H1 (cell line): ENCODE measurements at regions not wholly inside any gene's neighbourhood (a gene's known extent, or its start where the extent isn't known, plus 50 kb on each side); places are given as distances from the start of the nearest gene placed in this dataset.

Experiments
- CTCF ChIA-PET: fragments of 300-600 bp; sonication (Branson Sonifier 250); formaldehyde crosslinking; loops from one replicate; lab custom pipeline; 2021; ENCODE audit not compliant: partially characterized antibody; lab: Charles Lee
- POLR2A ChIA-PET: fragments of 300-600 bp; sonication (Branson Sonifier 250); formaldehyde crosslinking; loops from one replicate; lab custom pipeline; 2021; ENCODE audit warnings: inconsistent platforms; ENCODE audit not compliant: partially characterized antibody; lab: Charles Lee
- DNase-seq, 2 experiments: peaks; one replicate each; pipeline versions ENCODE4 v3.0.0 to v3.0.0-alpha.2; 2010 to 2022; ENCODE audit warnings: low spot score in 2 of 2, low read depth in 1 of 2, mixed read lengths in 1 of 2
- FAIRE-seq: peaks from 2 replicates; lab custom pipeline; 2011; peaks lifted over from hg19 to GRCh38; lab: Jason Lieb, UNC
- H2AFZ ChIP-seq: 2 replicates; pipeline ENCODE4 v1.8.1; 2012; ENCODE audit warnings: low read length, inconsistent platforms
- H2AK5ac ChIP-seq: 2 replicates; pipeline ENCODE4 v1.6.1; 2013; ENCODE audit warnings: low read depth, low read length
- H2BK120ac ChIP-seq: replicated peaks from 2 replicates; pipeline ENCODE3; 2013; ENCODE audit warnings: low read depth, low read length, inconsistent platforms
- H2BK12ac ChIP-seq: 2 replicates; pipeline ENCODE4 v1.6.1; 2013; ENCODE audit warnings: low read depth, low read length
- H2BK15ac ChIP-seq: 2 replicates; pipeline ENCODE4 v1.6.1; 2013; ENCODE audit warnings: low read length
- H2BK20ac ChIP-seq: 2 replicates; pipeline ENCODE4 v1.6.1; 2013; ENCODE audit warnings: low read length
- H2BK5ac ChIP-seq: 2 replicates; pipeline ENCODE4 v1.6.1; 2013; ENCODE audit warnings: low read depth, low read length
- H3K14ac ChIP-seq: 2 replicates; pipeline ENCODE4 v1.6.1; 2013; ENCODE audit warnings: inconsistent platforms; ENCODE audit not compliant: insufficient read length
- H3K18ac ChIP-seq: 2 replicates; pipeline ENCODE4 v1.6.1; 2013; ENCODE audit warnings: low read length; ENCODE audit errors: extremely low read depth
- H3K23ac ChIP-seq: 2 replicates; pipeline ENCODE4 v1.6.1; 2013; ENCODE audit warnings: inconsistent platforms; ENCODE audit not compliant: insufficient read length
- H3K23me2 ChIP-seq: 2 replicates; pipeline ENCODE4 v1.6.1; 2013; ENCODE audit warnings: low read depth, low read length
- H3K27ac ChIP-seq: 2 replicates; pipeline ENCODE4 v1.6.1; 2011; ENCODE audit warnings: low read depth, low read length, inconsistent platforms
- H3K27me3 ChIP-seq, 4 experiments: replicated peaks in 1 of 4; 1 replicate in 1 of 4; 2 replicates in 3 of 4; pipeline versions ENCODE4 v1.6.1 to v1.8.1; 2011 to 2013; ENCODE audit warnings: low read length in 3 of 4, mild to moderate bottlenecking in 3 of 4, inconsistent platforms in 2 of 4, mixed read lengths in 2 of 4, moderate library complexity in 1 of 4; ENCODE audit not compliant: control insufficient read depth in 3 of 4, insufficient read depth in 3 of 4; ENCODE audit errors: extremely low read depth in 1 of 4
- H3K36me3 ChIP-seq, 4 experiments: 2 replicates each; pipeline versions ENCODE4 v1.6.1 to v1.8.1; 2011 to 2013; ENCODE audit warnings: mild to moderate bottlenecking in 4 of 4, low read length in 3 of 4, moderate library complexity in 2 of 4, control low read depth in 1 of 4, inconsistent platforms in 1 of 4; ENCODE audit not compliant: insufficient read depth in 4 of 4, control insufficient read depth in 2 of 4
- H3K4ac ChIP-seq: replicated peaks from 2 replicates; pipeline ENCODE3; 2013; ENCODE audit warnings: low read length, low read depth, mixed read lengths, inconsistent platforms; ENCODE audit not compliant: insufficient read length
- H3K4me1 ChIP-seq, 4 experiments: replicated peaks in 1 of 4; 1 replicate in 1 of 4; 2 replicates in 3 of 4; pipeline versions ENCODE4 v1.6.1 to v1.8.1; 2011 to 2013; ENCODE audit warnings: low read length in 3 of 4, inconsistent platforms in 2 of 4, mixed read lengths in 1 of 4; ENCODE audit not compliant: insufficient read depth in 4 of 4, control insufficient read depth in 3 of 4
- H3K4me2 ChIP-seq, 2 experiments: 2 replicates each; pipeline versions ENCODE4 v1.6.1 to v1.8.1; 2011 to 2013; ENCODE audit warnings: low read depth in 2 of 2, low read length in 2 of 2, control low read depth in 1 of 2, inconsistent platforms in 1 of 2, mild to moderate bottlenecking in 1 of 2; ENCODE audit not compliant: insufficient read depth in 1 of 2
- H3K4me3 ChIP-seq, 4 experiments: fragments of 200-600, 300-600 bp in 1 of 4; sonication (generic), shearing (Covaris generic), sonication (Bioruptor Twin) in 1 of 4; 2 replicates each; pipeline versions ENCODE4 v1.5.1 to v1.8.1; 2011 to 2016; ENCODE audit warnings: low read length in 4 of 4, low read depth in 3 of 4, control low read depth in 2 of 4, inconsistent platforms in 2 of 4, mild to moderate bottlenecking in 2 of 4, mixed read lengths in 1 of 4, moderate library complexity in 1 of 4; ENCODE audit not compliant: insufficient read depth in 2 of 4; ENCODE audit errors: extremely low read depth in 1 of 4
- H3K56ac ChIP-seq: replicated peaks from 2 replicates; pipeline ENCODE3; 2013; ENCODE audit warnings: low read depth, mild to moderate bottlenecking, mixed read lengths, low read length, inconsistent platforms; ENCODE audit not compliant: insufficient read length
- H3K79me1 ChIP-seq: 2 replicates; pipeline ENCODE4 v1.6.1; 2013; ENCODE audit warnings: low read depth, low read length, control low read depth
- H3K79me2 ChIP-seq, 2 experiments: 2 replicates each; pipeline versions ENCODE4 v1.6.1 to v1.8.1; 2012 to 2013; ENCODE audit warnings: low read length in 2 of 2, mild to moderate bottlenecking in 2 of 2, inconsistent platforms in 1 of 2; ENCODE audit not compliant: insufficient read depth in 2 of 2, control insufficient read depth in 1 of 2
- H3K9ac ChIP-seq, 4 experiments: replicated peaks in 1 of 4; 1 replicate in 1 of 4; 2 replicates in 3 of 4; pipeline versions ENCODE4 v1.6.1 to v1.8.1; 2011 to 2013; ENCODE audit warnings: low read depth in 3 of 4, low read length in 3 of 4, control low read depth in 2 of 4, mild to moderate bottlenecking in 2 of 4, moderate library complexity in 2 of 4, inconsistent platforms in 1 of 4; ENCODE audit errors: extremely low read depth in 1 of 4
- H3K9me3 ChIP-seq, 2 experiments: 2 replicates each; pipeline versions ENCODE4 v1.6.1 to v1.8.1; 2012 to 2013; ENCODE audit warnings: mild to moderate bottlenecking in 2 of 2, moderate library complexity in 2 of 2, control low read depth in 1 of 2, inconsistent platforms in 1 of 2, low read depth in 1 of 2, low read length in 1 of 2, mixed read lengths in 1 of 2; ENCODE audit not compliant: insufficient read depth in 2 of 2
- H4K20me1 ChIP-seq, 2 experiments: replicated peaks in 1 of 2; 2 replicates each; pipeline versions ENCODE3 to v1.8.1; 2011 to 2013; ENCODE audit warnings: inconsistent platforms in 2 of 2, low read length in 2 of 2, mild to moderate bottlenecking in 1 of 2; ENCODE audit not compliant: insufficient read depth in 2 of 2, control insufficient read depth in 1 of 2
- H4K5ac ChIP-seq: 2 replicates; pipeline ENCODE4 v1.6.1; 2013; ENCODE audit warnings: low read length, low read depth, mixed read lengths, inconsistent platforms; ENCODE audit not compliant: insufficient read length
- H4K8ac ChIP-seq: 2 replicates; pipeline ENCODE4 v1.8.0; 2013; ENCODE audit warnings: mild to moderate bottlenecking, moderate library complexity, low read length, inconsistent platforms; ENCODE audit not compliant: insufficient read depth; ENCODE audit errors: extremely low read depth
- H4K91ac ChIP-seq: replicated peaks from 2 replicates; pipeline ENCODE3; 2013; ENCODE audit warnings: low read length, mixed read lengths, inconsistent platforms; ENCODE audit not compliant: insufficient read length
- BACH1 ChIP-seq: IDR thresholded peaks from 2 replicates; pipeline ENCODE4 v1.6.1; 2012; ENCODE audit warnings: low read length, improper control_type of control experiment
- CBX8 ChIP-seq: fragments of 300-800, 300-1000 bp; sonication (generic); IDR thresholded peaks from 2 replicates; pipeline ENCODE4 v1.7.1; 2016; ENCODE audit warnings: low read depth, low read length, borderline replicate concordance
- CHD2 ChIP-seq: IDR thresholded peaks from 2 replicates; pipeline ENCODE4 v1.6.1; 2012; ENCODE audit warnings: low read length, improper control_type of control experiment
- FOSL1 ChIP-seq: IDR thresholded peaks from 2 replicates; pipeline ENCODE4 v1.6.1; 2011; ENCODE audit warnings: mild to moderate bottlenecking, low read depth, low read length, moderate library complexity; ENCODE audit not compliant: insufficient read depth
- GTF2F1 ChIP-seq: IDR thresholded peaks from 2 replicates; pipeline ENCODE4 v1.6.1; 2012; ENCODE audit warnings: low read depth, low read length, improper control_type of control experiment, borderline replicate concordance
- JUN ChIP-seq: IDR thresholded peaks from 2 replicates; pipeline ENCODE4 v1.6.1; 2011; ENCODE audit warnings: low read depth, mild to moderate bottlenecking, improper control_type of control experiment, low read length
- KDM5A ChIP-seq: fragments of 200-600 bp; IDR thresholded peaks from 2 replicates; pipeline ENCODE4 v1.7.1; 2012; ENCODE audit warnings: mild to moderate bottlenecking, low read length, inconsistent platforms, mixed read lengths
- POLR2A ChIP-seq, 2 experiments: IDR thresholded peaks; 1 replicate in 1 of 2; 2 replicates in 1 of 2; pipeline ENCODE4 v1.6.1; 2011; ENCODE audit warnings: low read depth in 2 of 2, low read length in 2 of 2, mild to moderate bottlenecking in 2 of 2; ENCODE audit errors: control extremely low read depth in 1 of 2
- POLR2AphosphoS5 ChIP-seq: IDR thresholded peaks from 2 replicates; pipeline ENCODE4 v1.6.1; 2011; ENCODE audit warnings: low read depth, low read length
- RAD21 ChIP-seq, 2 experiments: IDR thresholded peaks in 1 of 2; conservative IDR thresholded peaks in 1 of 2; 2 replicates each; pipeline ENCODE4 v1.6.1; 2011; ENCODE audit warnings: low read depth in 2 of 2, low read length in 2 of 2, improper control_type of control experiment in 1 of 2, inconsistent platforms in 1 of 2, mild to moderate bottlenecking in 1 of 2, moderate library complexity in 1 of 2
- SIRT6 ChIP-seq: IDR thresholded peaks from one replicate; pipeline ENCODE4 v1.7.1; 2012; ENCODE audit warnings: low read length, inconsistent platforms
- SUZ12 ChIP-seq: fragments of 200-600 bp; sonication (generic); IDR thresholded peaks from 2 replicates; pipeline ENCODE4 v1.6.1; 2012; ENCODE audit warnings: mild to moderate bottlenecking, inconsistent platforms, low read length, moderate library complexity, mixed read lengths
- WGBS, 2 experiments: shearing (Covaris generic) in 1 of 2; methylation state at CpG; one replicate each; pipeline versions ENCODE4 v1.1.6 to v1.1.7; 2013 to 2015; ENCODE audit warnings: low lambda C conversion rate in 2 of 2, mixed read lengths in 2 of 2, inconsistent platforms in 1 of 2, low coverage in 1 of 2, missing lambda C conversion rate in 1 of 2; ENCODE audit not compliant: insufficient replicate concordance in 2 of 2, insufficient coverage in 1 of 2, insufficient read length in 1 of 2; ENCODE audit errors: extremely low coverage in 1 of 2, missing lambda C conversion rate in 1 of 2; 5-methylcytosine and 5-hydroxymethylcytosine counted together
- TF ChIP-seq, protein P1 (sequence below): IDR thresholded peaks from 2 replicates; pipeline ENCODE4 v1.6.1; 2011; ENCODE audit warnings: low read length, improper control_type of control experiment
- TF ChIP-seq, protein P2 (sequence below): IDR thresholded peaks from 2 replicates; pipeline ENCODE4 v1.6.1; 2011; ENCODE audit warnings: low read depth, mild to moderate bottlenecking, low read length; ENCODE audit not compliant: insufficient read depth

DNA sequence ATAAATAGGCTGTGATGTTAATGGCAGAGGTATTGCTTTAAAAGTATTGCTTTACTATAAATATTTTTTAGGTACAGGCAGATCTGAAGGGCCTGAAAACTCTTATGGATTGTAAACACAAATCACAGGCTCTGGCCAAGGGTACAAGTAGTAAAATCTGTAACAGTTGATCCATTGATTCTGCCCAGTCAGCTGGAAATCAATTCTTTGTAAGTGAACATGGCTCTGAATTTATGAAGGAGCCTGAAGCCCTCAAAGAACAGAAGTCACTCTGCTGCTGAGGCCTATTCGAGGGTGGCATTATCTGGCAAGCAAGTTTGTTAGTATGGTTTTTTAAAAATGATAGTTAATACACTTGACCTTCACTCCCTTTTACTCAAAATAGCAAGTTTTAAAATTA, 834.0 kb upstream of the TMPRSS15 start:
- Histone ChIP-seq H4K5ac (no peak overlapping the region), H2BK120ac (no peak overlapping the region), H2BK5ac (no peak overlapping the region), H3K56ac (no peak overlapping the region), H3K23me2 (no peaks in the 10 kb centered on the region), H2BK15ac (no peak overlapping the region), H4K20me1 (no peaks in the 10 kb centered on the region), H3K27ac (no peak overlapping the region), H3K18ac (no peak overlapping the region), H3K4me1 (no peaks in the 10 kb centered on the region), H3K79me1 (no peaks in the 10 kb centered on the region), H4K8ac (no peak overlapping the region), H2BK20ac (no peak overlapping the region), H3K9ac (no peak overlapping the region), H3K23ac (no peak overlapping the region), H3K27me3 (no peaks in the 10 kb centered on the region), H2AFZ (no peak overlapping the region), H3K79me2 (no peaks in the 10 kb centered on the region), H3K4me2 (no peak overlapping the region), H4K91ac (no peak overlapping the region), H2BK12ac (no peak overlapping the region), H2AK5ac (no peak overlapping the region), H3K14ac (no peak overlapping the region), H3K36me3 (no peaks in the 10 kb centered on the region), H3K4me3 (no peak overlapping the region), H3K9me3 (no peaks in the 10 kb centered on the region), H3K4ac (no peak overlapping the region)
- no peak for FAIRE-seq
- CTCF ChIA-PET: no interaction called here
- 86% methylated on average over 1 of the region's 1 CpG; no CpG with 5 or more reads in 1 of the 2 experiments for WGBS, 2 experiments
- POLR2A ChIA-PET: no interaction called here
- no peak for DNase-seq
- no peak for TF ChIP-seq SUZ12
- TF ChIP-seq RAD21 (IDR thresholded peaks at IDR 0.05 in 1 of 2, conservative IDR thresholded peaks at IDR 0.05 in 1 of 2; ENCODE audit: low read depth in 2 of 2, low read length in 2 of 2): no peak
- no peak for TF ChIP-seq KDM5A
- no peak for TF ChIP-seq GTF2F1
- TF ChIP-seq JUN: no peak
- TF ChIP-seq CHD2: no peak
- TF ChIP-seq, protein P1, sequence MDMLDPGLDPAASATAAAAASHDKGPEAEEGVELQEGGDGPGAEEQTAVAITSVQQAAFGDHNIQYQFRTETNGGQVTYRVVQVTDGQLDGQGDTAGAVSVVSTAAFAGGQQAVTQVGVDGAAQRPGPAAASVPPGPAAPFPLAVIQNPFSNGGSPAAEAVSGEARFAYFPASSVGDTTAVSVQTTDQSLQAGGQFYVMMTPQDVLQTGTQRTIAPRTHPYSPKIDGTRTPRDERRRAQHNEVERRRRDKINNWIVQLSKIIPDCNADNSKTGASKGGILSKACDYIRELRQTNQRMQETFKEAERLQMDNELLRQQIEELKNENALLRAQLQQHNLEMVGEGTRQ: no peak
- TF ChIP-seq BACH1: no peak
- TF ChIP-seq POLR2A (IDR thresholded peaks at IDR 0.05; ENCODE audit: control extremely low read depth in 1 of 2, low read depth in 2 of 2, low read length in 2 of 2): no peak
- TF ChIP-seq, protein P2, sequence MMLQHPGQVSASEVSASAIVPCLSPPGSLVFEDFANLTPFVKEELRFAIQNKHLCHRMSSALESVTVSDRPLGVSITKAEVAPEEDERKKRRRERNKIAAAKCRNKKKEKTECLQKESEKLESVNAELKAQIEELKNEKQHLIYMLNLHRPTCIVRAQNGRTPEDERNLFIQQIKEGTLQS: no peak
- TF ChIP-seq POLR2AphosphoS5: no peak
- TF ChIP-seq SIRT6: no peak
- TF ChIP-seq FOSL1: no peak
- TF ChIP-seq CBX8: no peak
